ENCODE measurements at regions not wholly inside any gene's neighbourhood (a gene's known extent, or its start where the extent isn't known, plus 50 kb on each side); places are given as distances from the start of the nearest gene placed in this dataset.
"Not testable (repeated sequence)": the region's sequence is repeated elsewhere in the genome, so short reads cannot be mapped to it uniquely, and the experiment has no call there.

DNA sequence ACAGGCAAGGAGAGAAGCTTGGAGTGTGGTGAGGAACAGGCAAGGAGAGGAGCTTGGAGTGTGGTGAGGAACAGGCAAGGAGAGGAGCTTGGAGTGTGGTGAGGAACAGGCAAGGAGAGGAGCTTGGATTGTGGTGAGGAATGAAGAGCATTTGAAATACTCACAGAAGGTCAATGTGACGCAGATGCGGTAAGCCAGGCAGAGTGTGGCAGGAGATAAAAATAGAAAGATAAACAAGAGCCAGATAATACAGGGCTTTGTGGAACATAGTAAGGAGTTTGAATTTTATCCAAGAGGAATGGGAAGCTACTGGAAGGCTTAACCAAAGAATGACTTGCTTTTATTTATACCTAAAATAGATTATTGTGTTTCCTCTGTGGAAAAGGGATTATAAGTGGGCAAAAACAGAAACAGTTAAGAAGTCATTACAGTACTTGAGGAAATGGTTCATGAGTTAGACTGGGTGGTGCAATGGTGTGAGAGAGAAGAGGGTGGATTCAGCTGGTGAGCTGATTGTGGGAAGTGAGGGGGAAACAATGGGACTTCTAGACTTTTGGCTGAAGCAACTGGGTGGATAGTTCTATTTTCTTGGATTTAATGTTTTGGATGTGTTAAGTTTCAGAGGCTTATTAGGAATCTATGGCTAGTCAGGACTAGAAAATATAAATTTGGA is 900.1 kb upstream of the TPTE start:
- not testable (repeated sequence) for TF ChIP-seq POLR2A (IDR thresholded peaks at IDR 0.05)
- TF ChIP-seq, protein P1, sequence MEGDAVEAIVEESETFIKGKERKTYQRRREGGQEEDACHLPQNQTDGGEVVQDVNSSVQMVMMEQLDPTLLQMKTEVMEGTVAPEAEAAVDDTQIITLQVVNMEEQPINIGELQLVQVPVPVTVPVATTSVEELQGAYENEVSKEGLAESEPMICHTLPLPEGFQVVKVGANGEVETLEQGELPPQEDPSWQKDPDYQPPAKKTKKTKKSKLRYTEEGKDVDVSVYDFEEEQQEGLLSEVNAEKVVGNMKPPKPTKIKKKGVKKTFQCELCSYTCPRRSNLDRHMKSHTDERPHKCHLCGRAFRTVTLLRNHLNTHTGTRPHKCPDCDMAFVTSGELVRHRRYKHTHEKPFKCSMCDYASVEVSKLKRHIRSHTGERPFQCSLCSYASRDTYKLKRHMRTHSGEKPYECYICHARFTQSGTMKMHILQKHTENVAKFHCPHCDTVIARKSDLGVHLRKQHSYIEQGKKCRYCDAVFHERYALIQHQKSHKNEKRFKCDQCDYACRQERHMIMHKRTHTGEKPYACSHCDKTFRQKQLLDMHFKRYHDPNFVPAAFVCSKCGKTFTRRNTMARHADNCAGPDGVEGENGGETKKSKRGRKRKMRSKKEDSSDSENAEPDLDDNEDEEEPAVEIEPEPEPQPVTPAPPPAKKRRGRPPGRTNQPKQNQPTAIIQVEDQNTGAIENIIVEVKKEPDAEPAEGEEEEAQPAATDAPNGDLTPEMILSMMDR (IDR thresholded peaks at IDR 0.05) = not testable (repeated sequence)
